ENCODE measurements at regions not wholly inside any gene's neighbourhood (a gene's known extent, or its start where the extent isn't known, plus 50 kb on each side); places are given as distances from the start of the nearest gene placed in this dataset.
"Not testable (repeated sequence)": the region's sequence is repeated elsewhere in the genome, so short reads cannot be mapped to it uniquely, and the experiment has no call there.

- DNase-seq (ENCODE audit: low read depth): no peak
Observed at GRCh38 chr6:119539066-119539746, 189.6 kb upstream of the MAN1A1 start.

- no peak for DNase-seq (ENCODE audit: low read depth)
Observed at GRCh38 chr6:119536666-119537065, 187.1 kb upstream of the MAN1A1 start.

GRCh38 chr6:119535332-119535731 is 185.8 kb upstream of the MAN1A1 start:
- DNase-seq (ENCODE audit: low read depth): no peak

GRCh38 chr6:119533603-119534279 is 184.2 kb upstream of the MAN1A1 start:
- DNase-seq (ENCODE audit: low read depth): no peak

- no peak for DNase-seq (ENCODE audit: low read depth)
Observed at GRCh38 chr6:119527231-119527578, 177.6 kb upstream of the MAN1A1 start.

GRCh38 chr6:119526561-119527230 is 177.1 kb upstream of the MAN1A1 start:
- DNase-seq (ENCODE audit: low read depth): no peak

GRCh38 chr6:119524410-119524809 is 174.8 kb upstream of the MAN1A1 start:
- no peak for DNase-seq (ENCODE audit: low read depth)

GRCh38 chr6:119523556-119523955 is 174.0 kb upstream of the MAN1A1 start:
- DNase-seq (ENCODE audit: low read depth): no peak

GRCh38 chr6:119521251-119521650 is 171.7 kb upstream of the MAN1A1 start:
- DNase-seq (ENCODE audit: low read depth): no peak

GRCh38 chr6:119517428-119517827 is 167.9 kb upstream of the MAN1A1 start:
- no peak for DNase-seq (ENCODE audit: low read depth)

GRCh38 chr6:119514345-119514744 is 164.8 kb upstream of the MAN1A1 start:
- DNase-seq (ENCODE audit: low read depth): no peak

- no peak for DNase-seq (ENCODE audit: low read depth)
Observed at GRCh38 chr6:119511024-119511423, 161.5 kb upstream of the MAN1A1 start.

GRCh38 chr6:119510246-119510645 is 160.7 kb upstream of the MAN1A1 start:
- DNase-seq (ENCODE audit: low read depth): no peak

- no peak for DNase-seq (ENCODE audit: low read depth)
Observed at GRCh38 chr6:119506631-119507174, 157.1 kb upstream of the MAN1A1 start.

GRCh38 chr6:119501798-119502483 is 152.4 kb upstream of the MAN1A1 start:
- no peak for DNase-seq (ENCODE audit: low read depth)

GRCh38 chr6:119499797-119500196 is 150.2 kb upstream of the MAN1A1 start:
- no peak for DNase-seq (ENCODE audit: low read depth)

- DNase-seq (ENCODE audit: low read depth): no peak
Observed at GRCh38 chr6:119497988-119498727, 148.6 kb upstream of the MAN1A1 start.

- DNase-seq (ENCODE audit: low read depth): no peak
Observed at GRCh38 chr6:119495230-119495683, 145.7 kb upstream of the MAN1A1 start.

GRCh38 chr6:119493980-119494379 is 144.4 kb upstream of the MAN1A1 start:
- DNase-seq (ENCODE audit: low read depth): no peak

GRCh38 chr6:119491112-119491511 is 141.6 kb upstream of the MAN1A1 start:
- not testable (repeated sequence) for DNase-seq (ENCODE audit: low read depth)

- DNase-seq (ENCODE audit: low read depth): not testable (repeated sequence)
Observed at GRCh38 chr6:119490050-119490449, 140.5 kb upstream of the MAN1A1 start.

GRCh38 chr6:119484598-119484997 is 135.0 kb upstream of the MAN1A1 start:
- DNase-seq (ENCODE audit: low read depth): no peak

Measured in stimulated activated CD8-positive, alpha-beta memory T cell treated with anti-CD3 and anti-CD28 coated beads, Interleukin-15, amount 100 ng/mL, for 1 hour (primary cell).